GM20000 (cell line): ENCODE measurements at regions not wholly inside any gene's neighbourhood (a gene's known extent, or its start where the extent isn't known, plus 50 kb on each side); places are given as distances from the start of the nearest gene placed in this dataset.
"Not testable (repeated sequence)": the region's sequence is repeated elsewhere in the genome, so short reads cannot be mapped to it uniquely, and the experiment has no call there.

Experiments used
- DNase-seq: peaks from one replicate; pipeline ENCODE4 v3.0.0; 2012; ENCODE audit warnings: low spot score
- CTCF ChIP-seq: IDR thresholded peaks from 2 replicates; pipeline ENCODE4 v1.5.1; 2012; ENCODE audit warnings: mild to moderate bottlenecking, control low read depth; ENCODE audit errors: extremely low read depth, missing control alignments

- DNase-seq: no peak
- TF ChIP-seq CTCF: no peak
Measured at GRCh38 chr2:64931246-64932115, 57.7 kb upstream of the SLC1A4 start.

- TF ChIP-seq CTCF: no peak
- DNase-seq: no peak
Measured at GRCh38 chr2:64932116-64932370, 57.2 kb upstream of the SLC1A4 start.

GRCh38 chr2:64932371-64933216 lies 56.6 kb upstream of the SLC1A4 start:
- TF ChIP-seq CTCF: no peak
- DNase-seq: peak; percentile 70

GRCh38 chr2:64934530-64934929 lies 54.7 kb upstream of the SLC1A4 start:
- DNase-seq: no peak
- peak; percentile 11 for TF ChIP-seq CTCF

- DNase-seq: no peak
- no peak for TF ChIP-seq CTCF
Measured at GRCh38 chr2:64936809-64937208, 52.4 kb upstream of the SLC1A4 start.

- DNase-seq: not testable (repeated sequence)
Measured at GRCh38 chr2:64937314-64937686, 51.9 kb upstream of the SLC1A4 start.

GRCh38 chr2:64937687-64938491 lies 51.3 kb upstream of the SLC1A4 start:
- DNase-seq: no peak
- no peak for TF ChIP-seq CTCF
